IMR-90 (cell line): ENCODE measurements at regions not wholly inside any gene's neighbourhood (a gene's known extent, or its start where the extent isn't known, plus 50 kb on each side); places are given as distances from the start of the nearest gene placed in this dataset.
A peak's percentile ranks its signal among the peaks of the same experiment; 100 is the strongest.

Experiments used
- ATAC-seq: fragments of 200-7000 bp; cut with Tn5 transposase; 2 replicates; pipeline ENCODE4 v1.9.1; 2020; ENCODE audit warnings: low read depth, mild to moderate bottlenecking, moderate library complexity
- BruUV-seq: library from RNA; stranded (reverse); fragments of 400-500 nt; replicated peaks from 2 replicates; lab custom pipeline; 2021; lab: Mats Ljungman, UMichigan
- CTCF ChIA-PET: fragments of 300-600 bp; formaldehyde crosslinking; extraction: SDS; loops from one replicate; lab custom pipeline; 2021; ENCODE audit warnings: antibody characterized with exemption; lab: Yijun Ruan, JAX
- POLR2A ChIA-PET: fragments of 300-600 bp; sonication (Branson Sonifier 250); formaldehyde crosslinking; loops from one replicate; lab custom pipeline; 2022; ENCODE audit warnings: antibody characterized with exemption; ENCODE audit not compliant: unreplicated experiment; lab: Charles Lee
- DNase-seq: peaks from one replicate; pipeline ENCODE4 v3.0.0; 2013
- H2AFZ ChIP-seq: replicated peaks from 2 replicates; pipeline ENCODE3; 2013; ENCODE audit warnings: low read length, mild to moderate bottlenecking; ENCODE audit not compliant: poor library complexity
- H2AK5ac ChIP-seq: 2 replicates; pipeline ENCODE4 v1.6.1; 2013; ENCODE audit warnings: low read depth, low read length, inconsistent platforms
- H2AK9ac ChIP-seq: replicated peaks from 2 replicates; pipeline ENCODE3; 2013; ENCODE audit warnings: mild to moderate bottlenecking, low read depth, low read length, moderate library complexity; ENCODE audit not compliant: poor library complexity
- H2BK120ac ChIP-seq: 2 replicates; pipeline ENCODE4 v1.6.1; 2013; ENCODE audit warnings: low read depth, low read length, inconsistent platforms
- H2BK15ac ChIP-seq: 3 replicates; pipeline ENCODE4 v1.6.1; 2013; ENCODE audit warnings: low read depth, low read length, inconsistent platforms
- H2BK20ac ChIP-seq: 2 replicates; pipeline ENCODE4 v1.6.1; 2013; ENCODE audit warnings: low read depth, mild to moderate bottlenecking, inconsistent platforms, low read length, moderate library complexity
- H2BK5ac ChIP-seq: 2 replicates; pipeline ENCODE4 v1.6.1; 2013; ENCODE audit warnings: mild to moderate bottlenecking, low read depth, low read length, inconsistent platforms; ENCODE audit not compliant: poor library complexity, severe bottlenecking
- H3K14ac ChIP-seq: replicated peaks from 2 replicates; pipeline ENCODE4 v1.6.1; 2013; ENCODE audit warnings: low read depth, low read length, inconsistent platforms
- H3K18ac ChIP-seq: 2 replicates; pipeline ENCODE4 v1.6.1; 2013; ENCODE audit warnings: low read depth, low read length, control low read depth
- H3K23ac ChIP-seq: 2 replicates; pipeline ENCODE4 v1.6.1; 2013; ENCODE audit warnings: low read depth, low read length, inconsistent platforms
- H3K27ac ChIP-seq: 2 replicates; pipeline ENCODE4 v1.5.1; 2013; ENCODE audit warnings: mild to moderate bottlenecking, control low read depth, low read length; ENCODE audit not compliant: insufficient read depth
- H3K27me3 ChIP-seq: 2 replicates; pipeline ENCODE4 v1.6.1; 2013; ENCODE audit warnings: low read length; ENCODE audit not compliant: control insufficient read depth, insufficient read depth
- H3K36me3 ChIP-seq: 2 replicates; pipeline ENCODE4 v1.6.1; 2013; ENCODE audit warnings: low read length, mixed read lengths; ENCODE audit not compliant: control insufficient read depth, insufficient read depth
- H3K4ac ChIP-seq: 2 replicates; pipeline ENCODE4 v1.6.1; 2013; ENCODE audit warnings: low read depth, low read length, inconsistent platforms
- H3K4me1 ChIP-seq: 2 replicates; pipeline ENCODE4 v1.6.1; 2013; ENCODE audit warnings: low read length, mixed read lengths; ENCODE audit not compliant: control insufficient read depth, insufficient read depth
- H3K4me2 ChIP-seq: 2 replicates; pipeline ENCODE4 v1.6.1; 2013; ENCODE audit warnings: low read depth, mild to moderate bottlenecking, control low read depth, low read length, moderate library complexity
- H3K4me3 ChIP-seq: 2 replicates; pipeline ENCODE4 v1.5.1; 2013; ENCODE audit warnings: low read depth, mild to moderate bottlenecking, control low read depth, low read length, moderate library complexity; ENCODE audit not compliant: insufficient read depth
- H3K56ac ChIP-seq: 2 replicates; pipeline ENCODE4 v1.6.1; 2013; ENCODE audit warnings: low read length, inconsistent platforms; ENCODE audit not compliant: insufficient read depth; ENCODE audit errors: extremely low read depth
- H3K79me1 ChIP-seq, 2 experiments: 2 replicates each; pipeline ENCODE4 v1.6.1; 2013; ENCODE audit warnings: low read length in 2 of 2, inconsistent platforms in 1 of 2, low read depth in 1 of 2
- H3K9ac ChIP-seq: 2 replicates; pipeline ENCODE4 v1.6.1; 2013; ENCODE audit warnings: low read depth, low read length, control low read depth
- H3K9me1 ChIP-seq: 2 replicates; pipeline ENCODE4 v1.6.1; 2013; ENCODE audit warnings: low read length, inconsistent platforms; ENCODE audit not compliant: insufficient read depth
- H3K9me3 ChIP-seq: 2 replicates; pipeline ENCODE4 v1.6.1; 2013; ENCODE audit warnings: low read length; ENCODE audit not compliant: control insufficient read depth, insufficient read depth
- H4K20me1 ChIP-seq: 2 replicates; pipeline ENCODE4 v1.6.1; 2013; ENCODE audit warnings: low read length, inconsistent platforms; ENCODE audit not compliant: insufficient read depth
- H4K5ac ChIP-seq: 2 replicates; pipeline ENCODE4 v1.6.1; 2013; ENCODE audit warnings: mild to moderate bottlenecking, low read depth, low read length, control low read depth
- H4K8ac ChIP-seq, 2 experiments: 2 replicates each; pipeline ENCODE4 v1.6.1; 2013; ENCODE audit warnings: low read depth in 2 of 2, low read length in 2 of 2, control low read depth in 1 of 2, inconsistent platforms in 1 of 2
- H4K91ac ChIP-seq: 2 replicates; pipeline ENCODE4 v1.6.1; 2013; ENCODE audit warnings: low read depth, low read length, inconsistent platforms; ENCODE audit not compliant: insufficient read depth
- CHD1 ChIP-seq: IDR thresholded peaks from 2 replicates; pipeline ENCODE4 v1.6.1; 2012; ENCODE audit warnings: low read depth, low read length, improper control_type of control experiment
- MAFK ChIP-seq: IDR thresholded peaks from 2 replicates; pipeline ENCODE4 v1.6.1; 2012; ENCODE audit warnings: low read depth, low read length, improper control_type of control experiment
- WGBS, 2 experiments: methylation state at CpG; one replicate each; pipeline versions ENCODE4 v1.1.5 to v1.1.7; 2013; ENCODE audit warnings: missing lambda C conversion rate in 2 of 2; ENCODE audit not compliant: insufficient read length in 1 of 2; ENCODE audit errors: extremely low coverage in 2 of 2; 5-methylcytosine and 5-hydroxymethylcytosine counted together
- dilution Hi-C: fragments of 300-500 bp; cut with HindIII; formaldehyde crosslinking; loops from one replicate; pipeline ENCODE4 v1.14.3; 2018; ENCODE audit warnings: low sequenced_read_pairs; ENCODE audit not compliant: unreplicated experiment
- in situ Hi-C: fragments of 300-500 bp; cut with MboI; formaldehyde crosslinking; loops from 3 replicates; pipeline ENCODE4 v1.14.3; 2019; ENCODE audit warnings: low sequenced_read_pairs, inconsistent platforms, mixed read lengths
- intact Hi-C: fragments of 100-400 bp; cut with micrococcal nuclease; formaldehyde crosslinking; loops from 2 replicates; pipeline ENCODE4 v1.10.0; 2022

- in situ Hi-C loops = no loop called here
- Histone ChIP-seq H3K9me3 (peaks cover 22% of the 10 kb centered on the region), H2BK20ac (no peak overlapping the region), H2AFZ (no peak overlapping the region), H3K4me1 (no peaks in the 10 kb centered on the region), H3K9me1 (no peaks in the 10 kb centered on the region), H4K91ac (no peak overlapping the region), H3K36me3 (no peaks in the 10 kb centered on the region), H3K4me3 (no peak overlapping the region), H4K20me1 (no peaks in the 10 kb centered on the region), H3K56ac (no peak overlapping the region), H2AK5ac (no peak overlapping the region), H3K18ac (no peak overlapping the region), H3K27me3 (no peaks in the 10 kb centered on the region), H4K5ac (no peak overlapping the region), H4K8ac (no peak overlapping the region), H3K4ac (no peak overlapping the region), H2BK120ac (no peak overlapping the region), H3K9ac (no peak overlapping the region), H2BK5ac (no peak overlapping the region), H3K14ac (no peak overlapping the region), H3K27ac (no peak overlapping the region), H3K23ac (no peak overlapping the region), H2BK15ac (no peak overlapping the region), H3K79me1 (no peaks in the 10 kb centered on the region), H3K4me2 (no peak overlapping the region), H2AK9ac (no peak overlapping the region)
- POLR2A ChIA-PET = no interaction called here
- BruUV-seq = no TSS peak
- TF ChIP-seq CHD1 (no peak), MAFK (peak; percentile 69)
- no CpG with 5 or more reads among the region's 1 CpG for WGBS, 2 experiments
- ATAC-seq = no peak
- dilution Hi-C loops = no loop called here
- DNase-seq = no peak
- CTCF ChIA-PET = no interaction called here
- intact Hi-C loops = no loop called here
Measured at GRCh38 chr11:134552749-134553148, 140.7 kb upstream of the B3GAT1 start.
